ENCODE measurements at regions not wholly inside any gene's neighbourhood (a gene's known extent, or its start where the extent isn't known, plus 50 kb on each side); places are given as distances from the start of the nearest gene placed in this dataset.
A peak's percentile ranks its signal among the peaks of the same experiment; 100 is the strongest.

DNA sequence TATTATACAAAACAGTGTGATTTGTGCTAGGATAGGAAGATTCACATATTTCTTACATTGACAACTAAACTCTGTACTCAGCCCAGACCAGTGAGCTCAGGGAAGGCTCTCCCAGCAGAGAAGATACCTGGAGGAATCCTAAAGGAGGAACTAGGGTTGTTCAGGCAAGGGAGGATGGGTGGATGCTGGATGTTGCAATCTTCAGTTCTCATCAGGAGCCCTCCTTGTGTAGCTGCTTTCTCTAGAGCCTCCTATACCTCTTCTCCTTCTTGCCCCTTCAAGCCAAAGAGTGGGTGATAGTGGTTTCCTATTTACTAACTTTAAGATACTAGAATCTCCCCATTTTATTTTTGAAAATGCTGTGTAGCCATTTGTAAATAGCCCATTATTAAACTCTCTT is 117.3 kb downstream of the NKX6-1 start:
- H3K4me3 ChIP-seq (ENCODE audit: low read length) = no peak overlapping the region
- DNase-seq = no peak

DNA sequence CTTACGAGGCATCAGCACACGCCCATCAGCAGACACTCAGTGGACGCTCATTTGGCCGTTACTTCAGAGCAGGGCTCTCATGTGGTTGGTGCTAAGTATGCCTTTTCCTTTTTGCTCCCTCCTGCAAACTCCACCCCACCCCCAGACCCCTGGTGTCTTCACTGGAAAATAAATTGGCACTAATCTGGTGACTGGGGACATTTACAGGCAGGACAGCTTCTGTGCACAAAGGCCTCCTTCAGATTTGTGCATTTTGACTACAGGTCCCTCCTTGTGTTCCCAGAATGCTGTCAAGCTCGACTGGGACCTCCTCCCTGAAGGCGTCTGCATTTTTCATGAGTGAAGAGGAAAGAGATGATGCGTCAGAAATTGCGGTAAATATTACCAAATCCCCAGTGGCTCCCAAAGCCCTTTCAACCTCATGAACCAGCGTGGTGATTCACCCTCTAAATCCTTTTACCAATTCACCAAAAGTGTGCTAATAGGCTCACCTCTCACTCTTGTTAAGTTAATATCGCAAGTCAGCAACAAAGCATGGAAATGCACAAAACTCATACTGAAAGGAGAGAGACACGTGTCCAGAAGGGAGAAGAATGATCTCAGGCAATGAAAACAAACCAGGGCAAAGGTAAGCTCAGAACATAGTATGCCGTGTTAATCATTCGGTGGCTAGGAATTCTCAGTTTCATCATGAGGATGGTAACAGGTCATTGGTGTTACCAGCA is 119.0 kb downstream of the NKX6-1 start:
- H3K27ac ChIP-seq (ENCODE audit: low read length) = no peak overlapping the region
- H3K36me3 ChIP-seq (ENCODE audit: control insufficient read depth, insufficient read depth, low read length) = no peaks in the 10 kb centered on the region
- H3K4me3 ChIP-seq (ENCODE audit: low read length) = no peak overlapping the region
- H3K9me3 ChIP-seq (replicated peaks; ENCODE audit: control insufficient read depth, low read depth, low read length) = no peaks in the 10 kb centered on the region
- H3K4me1 ChIP-seq (ENCODE audit: control insufficient read depth, insufficient read depth, low read length) = no peaks in the 10 kb centered on the region
- DNase-seq = no peak
- WGBS (ENCODE audit: insufficient coverage) = 42% methylated on average over 6 of the region's 13 CpGs
- H3K27me3 ChIP-seq (ENCODE audit: control insufficient read depth, insufficient read depth, low read length) = peaks cover 13% of the 10 kb centered on the region

More for the DNA sequence above, 117.3 kb downstream of the NKX6-1 start:
- Histone ChIP-seq H3K9me3 (replicated peaks; ENCODE audit: control insufficient read depth, low read depth, low read length) (no peaks in the 10 kb centered on the region), H3K27ac (ENCODE audit: low read length) (no peak overlapping the region), H3K4me1 (ENCODE audit: control insufficient read depth, insufficient read depth, low read length) (no peaks in the 10 kb centered on the region), H3K36me3 (ENCODE audit: control insufficient read depth, insufficient read depth, low read length) (no peaks in the 10 kb centered on the region), H3K27me3 (ENCODE audit: control insufficient read depth, insufficient read depth, low read length) (peaks cover 13% of the 10 kb centered on the region)

DNA sequence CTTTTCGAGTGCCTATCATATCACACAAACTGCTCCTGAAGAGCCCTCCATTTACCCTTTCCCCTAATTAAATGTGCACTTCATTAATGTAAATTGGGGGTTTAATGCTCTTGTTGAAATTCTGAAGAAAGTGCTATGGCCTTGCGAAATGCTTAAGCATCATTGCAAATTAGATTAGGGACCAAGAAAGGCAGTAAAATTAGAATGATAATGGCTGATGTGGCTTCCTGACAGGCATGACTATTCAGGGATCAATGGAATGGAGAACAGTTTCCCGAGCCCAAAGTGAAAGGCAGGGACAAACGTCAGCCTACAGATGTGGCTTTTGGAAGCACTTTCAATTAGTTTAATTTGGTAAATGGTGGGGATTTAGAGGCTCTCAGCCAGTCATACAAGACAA is 120.1 kb downstream of the NKX6-1 start:
- Histone ChIP-seq H3K4me1 (ENCODE audit: control insufficient read depth, insufficient read depth, low read length) (no peaks in the 10 kb centered on the region), H3K36me3 (ENCODE audit: control insufficient read depth, insufficient read depth, low read length) (no peaks in the 10 kb centered on the region), H3K27me3 (ENCODE audit: control insufficient read depth, insufficient read depth, low read length) (peaks cover 13% of the 10 kb centered on the region), H3K4me3 (ENCODE audit: low read length) (no peak overlapping the region), H3K9me3 (replicated peaks; ENCODE audit: control insufficient read depth, low read depth, low read length) (no peaks in the 10 kb centered on the region), H3K27ac (ENCODE audit: low read length) (no peak overlapping the region)
- no peak for DNase-seq
- WGBS (ENCODE audit: insufficient coverage) = 16% methylated on average over 3 of the region's 4 CpGs

DNA sequence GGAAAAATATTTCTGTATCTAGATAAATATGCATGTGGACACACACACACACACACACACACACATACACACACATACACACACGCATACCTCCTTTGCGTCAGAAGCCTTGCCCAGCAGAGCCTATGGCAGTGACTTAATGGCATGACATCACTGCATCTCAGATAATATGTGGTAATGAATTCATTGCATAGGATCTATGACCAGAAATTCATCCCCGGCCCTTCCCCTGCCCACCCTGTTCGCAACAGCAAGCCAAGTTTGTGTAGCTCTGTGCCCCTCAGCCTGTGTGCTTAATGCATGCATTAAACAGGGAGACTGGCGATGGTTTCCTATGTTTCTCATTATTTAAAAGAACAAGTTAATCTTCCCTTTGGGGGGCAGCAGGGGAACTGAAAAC is 120.7 kb downstream of the NKX6-1 start:
- Histone ChIP-seq H3K4me3 (ENCODE audit: low read length) (no peak overlapping the region), H3K27ac (ENCODE audit: low read length) (no peak overlapping the region), H3K9me3 (replicated peaks; ENCODE audit: control insufficient read depth, low read depth, low read length) (no peaks in the 10 kb centered on the region), H3K27me3 (ENCODE audit: control insufficient read depth, insufficient read depth, low read length) (peaks cover 13% of the 10 kb centered on the region), H3K4me1 (ENCODE audit: control insufficient read depth, insufficient read depth, low read length) (no peaks in the 10 kb centered on the region), H3K36me3 (ENCODE audit: control insufficient read depth, insufficient read depth, low read length) (no peaks in the 10 kb centered on the region)
- no CpG with 5 or more reads among the region's 5 CpGs for WGBS (ENCODE audit: insufficient coverage)
- DNase-seq = no peak

DNA sequence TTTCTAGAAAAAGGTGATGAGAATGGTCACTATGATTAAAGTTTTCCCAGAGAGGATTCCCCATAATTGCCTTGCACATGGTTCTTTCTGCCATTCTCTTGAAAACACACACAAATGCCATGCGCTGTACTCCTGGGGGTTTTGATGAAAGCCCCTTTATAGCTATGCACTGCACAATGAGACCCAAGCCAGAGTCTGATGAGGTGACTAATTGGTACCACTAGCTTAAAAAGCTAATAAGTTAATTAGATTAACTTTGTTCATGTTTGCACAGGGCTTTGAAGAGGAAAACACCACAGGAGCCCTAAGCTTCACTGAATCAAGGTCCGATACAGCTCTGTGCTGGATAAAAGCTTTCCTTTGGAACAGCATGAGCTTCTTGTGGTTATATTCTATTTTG is 132.2 kb downstream of the NKX6-1 start:
- WGBS (ENCODE audit: insufficient coverage) = no CpG with 5 or more reads among the region's 2 CpGs
- H3K27ac ChIP-seq (ENCODE audit: low read length) = no peak overlapping the region
- no peaks in the 10 kb centered on the region for H3K36me3 ChIP-seq (ENCODE audit: control insufficient read depth, insufficient read depth, low read length)
- no peaks in the 10 kb centered on the region for H3K4me1 ChIP-seq (ENCODE audit: control insufficient read depth, insufficient read depth, low read length)
- H3K9me3 ChIP-seq (replicated peaks; ENCODE audit: control insufficient read depth, low read depth, low read length) = no peaks in the 10 kb centered on the region
- H3K27me3 ChIP-seq (ENCODE audit: control insufficient read depth, insufficient read depth, low read length) = no peaks in the 10 kb centered on the region
- no peak overlapping the region for H3K4me3 ChIP-seq (ENCODE audit: low read length)
- DNase-seq = no peak

DNA sequence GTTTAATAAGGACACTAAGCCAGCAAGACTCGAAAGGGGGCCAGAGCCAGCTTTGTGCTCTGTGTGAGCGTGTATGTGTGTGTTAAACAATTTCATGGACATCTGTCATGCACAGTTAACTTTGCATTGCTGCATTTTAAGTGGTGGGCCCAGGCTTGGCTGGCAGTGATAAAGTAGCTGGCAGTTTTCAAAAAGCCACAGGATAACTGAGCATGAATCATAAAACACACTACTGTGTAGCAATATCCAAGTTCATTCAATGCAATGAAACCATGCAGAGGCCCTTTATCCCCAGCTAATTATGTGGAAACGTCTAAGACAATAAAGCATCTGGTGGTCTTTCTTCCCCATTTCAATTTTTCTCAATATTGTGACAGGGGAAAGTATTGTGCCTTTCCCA is 132.9 kb downstream of the NKX6-1 start:
- no peaks in the 10 kb centered on the region for H3K36me3 ChIP-seq (ENCODE audit: control insufficient read depth, insufficient read depth, low read length)
- peak; percentile 67 for DNase-seq

DNA sequence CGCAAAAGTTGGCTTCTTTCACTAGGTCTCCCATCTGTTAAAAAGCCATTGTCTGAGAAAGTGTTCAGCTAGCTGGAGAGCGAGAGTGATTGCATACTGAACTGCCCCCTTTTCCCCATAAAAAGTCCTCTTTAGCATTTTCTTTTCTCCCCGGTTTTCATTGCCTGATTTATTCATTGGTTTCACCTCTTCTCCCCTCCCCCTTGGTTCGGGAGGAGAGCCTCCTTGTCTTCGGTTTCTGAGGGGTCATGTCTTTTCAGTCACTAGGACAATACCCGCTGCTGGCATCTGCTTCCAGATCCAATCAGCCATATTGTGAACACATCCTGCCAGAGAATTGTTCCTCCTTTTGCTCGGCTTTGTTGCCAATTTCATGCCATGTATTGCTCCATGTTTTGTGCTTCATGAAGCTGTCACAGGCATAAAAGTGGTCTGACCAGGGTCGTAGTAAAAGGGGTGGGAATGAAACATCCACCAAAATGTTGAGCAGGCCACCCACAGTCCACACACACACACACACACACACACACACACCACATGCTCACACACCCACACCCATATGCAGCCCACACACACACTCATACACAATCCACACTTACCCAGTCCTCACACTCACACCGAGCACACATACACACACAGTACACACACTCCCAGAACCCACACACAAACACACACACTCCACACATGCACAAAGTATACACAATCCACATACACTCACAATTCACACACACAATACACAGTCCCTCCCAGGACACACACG is 136.0 kb downstream of the NKX6-1 start:
- no peak overlapping the region for H3K4me3 ChIP-seq (ENCODE audit: low read length)
- DNase-seq = peak; percentile 34
- H3K9me3 ChIP-seq (replicated peaks; ENCODE audit: control insufficient read depth, low read depth, low read length) = no peaks in the 10 kb centered on the region
- H3K27me3 ChIP-seq (ENCODE audit: control insufficient read depth, insufficient read depth, low read length) = no peaks in the 10 kb centered on the region
- H3K36me3 ChIP-seq (ENCODE audit: control insufficient read depth, insufficient read depth, low read length) = no peaks in the 10 kb centered on the region
- WGBS (ENCODE audit: insufficient coverage) = 70% methylated on average over 5 of the region's 10 CpGs
- no peaks in the 10 kb centered on the region for H3K4me1 ChIP-seq (ENCODE audit: control insufficient read depth, insufficient read depth, low read length)
- no peak overlapping the region for H3K27ac ChIP-seq (ENCODE audit: low read length)

More for the DNA sequence above, 132.9 kb downstream of the NKX6-1 start:
- no peaks in the 10 kb centered on the region for H3K9me3 ChIP-seq (replicated peaks; ENCODE audit: control insufficient read depth, low read depth, low read length)
- no peak overlapping the region for H3K4me3 ChIP-seq (ENCODE audit: low read length)
- no peaks in the 10 kb centered on the region for H3K4me1 ChIP-seq (ENCODE audit: control insufficient read depth, insufficient read depth, low read length)
- WGBS (ENCODE audit: insufficient coverage) = 40% methylated on average over 1 of the region's 3 CpGs
- no peak overlapping the region for H3K27ac ChIP-seq (ENCODE audit: low read length)
- H3K27me3 ChIP-seq (ENCODE audit: control insufficient read depth, insufficient read depth, low read length) = no peaks in the 10 kb centered on the region

DNA sequence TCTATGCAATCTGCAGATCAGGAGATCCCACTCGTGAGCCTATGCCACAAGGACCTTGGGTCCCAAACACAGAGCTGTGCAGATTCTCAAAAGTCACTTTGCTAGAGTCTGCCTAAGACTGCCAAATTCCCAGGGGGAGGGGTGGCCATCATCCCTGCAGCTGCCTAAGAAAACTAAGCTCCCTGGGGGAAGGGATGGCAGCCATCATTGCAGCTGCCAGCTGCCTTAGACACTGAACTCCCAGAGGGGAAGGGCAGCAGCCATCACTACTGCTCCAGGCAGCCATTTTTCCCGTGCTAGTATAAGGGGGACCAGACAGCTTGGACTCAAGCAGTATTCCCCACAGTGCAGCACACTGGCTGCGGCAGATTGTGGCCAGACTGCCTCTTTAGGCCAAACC is 156.9 kb downstream of the NKX6-1 start:
- H3K9me3 ChIP-seq (replicated peaks; ENCODE audit: control insufficient read depth, low read depth, low read length) = peaks cover 20% of the 10 kb centered on the region
- no peaks in the 10 kb centered on the region for H3K36me3 ChIP-seq (ENCODE audit: control insufficient read depth, insufficient read depth, low read length)
- no peak overlapping the region for H3K4me3 ChIP-seq (ENCODE audit: low read length)
- DNase-seq = no peak
- H3K4me1 ChIP-seq (ENCODE audit: control insufficient read depth, insufficient read depth, low read length) = no peaks in the 10 kb centered on the region
- no peak overlapping the region for H3K27ac ChIP-seq (ENCODE audit: low read length)
- H3K27me3 ChIP-seq (ENCODE audit: control insufficient read depth, insufficient read depth, low read length) = no peaks in the 10 kb centered on the region
- WGBS (ENCODE audit: insufficient coverage) = 76% methylated on average over 3 of the region's 3 CpGs

DNA sequence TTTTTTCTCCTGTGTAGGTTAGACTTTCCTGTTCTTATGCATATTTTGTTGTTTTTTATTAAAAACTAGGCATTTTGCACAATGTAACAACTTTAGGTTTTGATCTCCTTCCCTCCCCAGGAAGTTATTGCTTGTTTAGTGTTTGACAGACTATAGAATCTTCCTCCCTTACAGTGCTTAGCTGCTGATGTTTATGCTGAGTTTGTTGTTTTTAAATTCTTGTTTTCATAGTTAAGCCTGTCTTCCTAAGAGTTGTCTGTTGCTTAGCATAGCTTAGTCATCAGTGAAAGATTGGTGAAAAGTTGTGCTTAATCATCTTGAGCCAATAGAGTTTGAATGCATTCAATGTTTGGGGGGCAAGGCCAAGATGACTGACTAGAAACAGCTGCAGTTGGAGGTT is 157.5 kb downstream of the NKX6-1 start:
- Histone ChIP-seq H3K4me3 (ENCODE audit: low read length) (no peak overlapping the region), H3K27ac (ENCODE audit: low read length) (no peak overlapping the region), H3K27me3 (ENCODE audit: control insufficient read depth, insufficient read depth, low read length) (no peaks in the 10 kb centered on the region), H3K9me3 (replicated peaks; ENCODE audit: control insufficient read depth, low read depth, low read length) (peaks cover 20% of the 10 kb centered on the region), H3K36me3 (ENCODE audit: control insufficient read depth, insufficient read depth, low read length) (no peaks in the 10 kb centered on the region), H3K4me1 (ENCODE audit: control insufficient read depth, insufficient read depth, low read length) (no peaks in the 10 kb centered on the region)
- no peak for DNase-seq

DNA sequence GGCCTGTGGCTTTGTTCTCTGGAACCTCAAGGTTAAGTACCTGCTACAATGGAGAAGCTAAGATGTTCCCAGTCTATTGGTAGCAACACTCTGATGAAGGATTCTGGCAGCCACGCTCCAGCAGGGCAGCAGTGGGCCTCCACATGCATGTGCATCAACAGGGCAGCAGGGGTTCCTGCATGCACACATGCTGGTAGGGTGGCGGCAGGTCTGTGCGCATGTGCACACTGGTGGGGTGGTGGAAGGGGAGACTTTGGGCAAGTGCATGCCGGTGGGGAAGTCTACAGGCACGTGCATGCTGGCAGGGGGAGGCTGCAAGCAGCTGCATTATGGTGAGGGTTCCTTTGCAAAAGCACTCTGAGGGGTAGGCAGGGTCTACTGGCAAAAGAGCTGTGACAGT is 160.7 kb downstream of the NKX6-1 start:
- Histone ChIP-seq H3K27ac (ENCODE audit: low read length) (no peak overlapping the region), H3K4me1 (ENCODE audit: control insufficient read depth, insufficient read depth, low read length) (no peaks in the 10 kb centered on the region), H3K9me3 (replicated peaks; ENCODE audit: control insufficient read depth, low read depth, low read length) (peaks cover 16% of the 10 kb centered on the region), H3K36me3 (ENCODE audit: control insufficient read depth, insufficient read depth, low read length) (no peaks in the 10 kb centered on the region), H3K27me3 (ENCODE audit: control insufficient read depth, insufficient read depth, low read length) (no peaks in the 10 kb centered on the region), H3K4me3 (ENCODE audit: low read length) (no peak overlapping the region)
- WGBS (ENCODE audit: insufficient coverage) = 88% methylated on average over 5 of the region's 5 CpGs
- DNase-seq = no peak

Data from muscle of leg (tissue), 3 donors.